ENCODE measurements at regions not wholly inside any gene's neighbourhood (a gene's known extent, or its start where the extent isn't known, plus 50 kb on each side); places are given as distances from the start of the nearest gene placed in this dataset.

DNA sequence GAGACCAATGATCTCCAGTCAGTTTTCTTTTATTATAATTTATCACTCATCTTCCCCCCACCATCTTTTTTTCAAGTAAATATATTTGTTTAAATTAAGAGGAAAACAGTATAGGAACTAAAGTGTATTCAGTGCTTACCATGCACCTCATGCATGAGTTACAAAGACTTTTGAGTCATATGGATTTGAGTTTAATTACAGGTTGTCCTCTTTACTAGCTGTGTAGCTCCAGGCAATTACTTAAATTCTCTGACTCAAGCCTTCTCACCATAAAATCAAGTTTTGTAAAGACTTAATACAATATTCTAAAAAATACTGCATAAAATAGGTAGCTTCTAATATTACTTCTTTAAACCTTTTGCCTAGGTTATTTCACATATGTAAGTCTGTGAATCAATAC is 251.3 kb downstream of the SLC16A7 start (continued):
- TF ChIP-seq, protein P1, sequence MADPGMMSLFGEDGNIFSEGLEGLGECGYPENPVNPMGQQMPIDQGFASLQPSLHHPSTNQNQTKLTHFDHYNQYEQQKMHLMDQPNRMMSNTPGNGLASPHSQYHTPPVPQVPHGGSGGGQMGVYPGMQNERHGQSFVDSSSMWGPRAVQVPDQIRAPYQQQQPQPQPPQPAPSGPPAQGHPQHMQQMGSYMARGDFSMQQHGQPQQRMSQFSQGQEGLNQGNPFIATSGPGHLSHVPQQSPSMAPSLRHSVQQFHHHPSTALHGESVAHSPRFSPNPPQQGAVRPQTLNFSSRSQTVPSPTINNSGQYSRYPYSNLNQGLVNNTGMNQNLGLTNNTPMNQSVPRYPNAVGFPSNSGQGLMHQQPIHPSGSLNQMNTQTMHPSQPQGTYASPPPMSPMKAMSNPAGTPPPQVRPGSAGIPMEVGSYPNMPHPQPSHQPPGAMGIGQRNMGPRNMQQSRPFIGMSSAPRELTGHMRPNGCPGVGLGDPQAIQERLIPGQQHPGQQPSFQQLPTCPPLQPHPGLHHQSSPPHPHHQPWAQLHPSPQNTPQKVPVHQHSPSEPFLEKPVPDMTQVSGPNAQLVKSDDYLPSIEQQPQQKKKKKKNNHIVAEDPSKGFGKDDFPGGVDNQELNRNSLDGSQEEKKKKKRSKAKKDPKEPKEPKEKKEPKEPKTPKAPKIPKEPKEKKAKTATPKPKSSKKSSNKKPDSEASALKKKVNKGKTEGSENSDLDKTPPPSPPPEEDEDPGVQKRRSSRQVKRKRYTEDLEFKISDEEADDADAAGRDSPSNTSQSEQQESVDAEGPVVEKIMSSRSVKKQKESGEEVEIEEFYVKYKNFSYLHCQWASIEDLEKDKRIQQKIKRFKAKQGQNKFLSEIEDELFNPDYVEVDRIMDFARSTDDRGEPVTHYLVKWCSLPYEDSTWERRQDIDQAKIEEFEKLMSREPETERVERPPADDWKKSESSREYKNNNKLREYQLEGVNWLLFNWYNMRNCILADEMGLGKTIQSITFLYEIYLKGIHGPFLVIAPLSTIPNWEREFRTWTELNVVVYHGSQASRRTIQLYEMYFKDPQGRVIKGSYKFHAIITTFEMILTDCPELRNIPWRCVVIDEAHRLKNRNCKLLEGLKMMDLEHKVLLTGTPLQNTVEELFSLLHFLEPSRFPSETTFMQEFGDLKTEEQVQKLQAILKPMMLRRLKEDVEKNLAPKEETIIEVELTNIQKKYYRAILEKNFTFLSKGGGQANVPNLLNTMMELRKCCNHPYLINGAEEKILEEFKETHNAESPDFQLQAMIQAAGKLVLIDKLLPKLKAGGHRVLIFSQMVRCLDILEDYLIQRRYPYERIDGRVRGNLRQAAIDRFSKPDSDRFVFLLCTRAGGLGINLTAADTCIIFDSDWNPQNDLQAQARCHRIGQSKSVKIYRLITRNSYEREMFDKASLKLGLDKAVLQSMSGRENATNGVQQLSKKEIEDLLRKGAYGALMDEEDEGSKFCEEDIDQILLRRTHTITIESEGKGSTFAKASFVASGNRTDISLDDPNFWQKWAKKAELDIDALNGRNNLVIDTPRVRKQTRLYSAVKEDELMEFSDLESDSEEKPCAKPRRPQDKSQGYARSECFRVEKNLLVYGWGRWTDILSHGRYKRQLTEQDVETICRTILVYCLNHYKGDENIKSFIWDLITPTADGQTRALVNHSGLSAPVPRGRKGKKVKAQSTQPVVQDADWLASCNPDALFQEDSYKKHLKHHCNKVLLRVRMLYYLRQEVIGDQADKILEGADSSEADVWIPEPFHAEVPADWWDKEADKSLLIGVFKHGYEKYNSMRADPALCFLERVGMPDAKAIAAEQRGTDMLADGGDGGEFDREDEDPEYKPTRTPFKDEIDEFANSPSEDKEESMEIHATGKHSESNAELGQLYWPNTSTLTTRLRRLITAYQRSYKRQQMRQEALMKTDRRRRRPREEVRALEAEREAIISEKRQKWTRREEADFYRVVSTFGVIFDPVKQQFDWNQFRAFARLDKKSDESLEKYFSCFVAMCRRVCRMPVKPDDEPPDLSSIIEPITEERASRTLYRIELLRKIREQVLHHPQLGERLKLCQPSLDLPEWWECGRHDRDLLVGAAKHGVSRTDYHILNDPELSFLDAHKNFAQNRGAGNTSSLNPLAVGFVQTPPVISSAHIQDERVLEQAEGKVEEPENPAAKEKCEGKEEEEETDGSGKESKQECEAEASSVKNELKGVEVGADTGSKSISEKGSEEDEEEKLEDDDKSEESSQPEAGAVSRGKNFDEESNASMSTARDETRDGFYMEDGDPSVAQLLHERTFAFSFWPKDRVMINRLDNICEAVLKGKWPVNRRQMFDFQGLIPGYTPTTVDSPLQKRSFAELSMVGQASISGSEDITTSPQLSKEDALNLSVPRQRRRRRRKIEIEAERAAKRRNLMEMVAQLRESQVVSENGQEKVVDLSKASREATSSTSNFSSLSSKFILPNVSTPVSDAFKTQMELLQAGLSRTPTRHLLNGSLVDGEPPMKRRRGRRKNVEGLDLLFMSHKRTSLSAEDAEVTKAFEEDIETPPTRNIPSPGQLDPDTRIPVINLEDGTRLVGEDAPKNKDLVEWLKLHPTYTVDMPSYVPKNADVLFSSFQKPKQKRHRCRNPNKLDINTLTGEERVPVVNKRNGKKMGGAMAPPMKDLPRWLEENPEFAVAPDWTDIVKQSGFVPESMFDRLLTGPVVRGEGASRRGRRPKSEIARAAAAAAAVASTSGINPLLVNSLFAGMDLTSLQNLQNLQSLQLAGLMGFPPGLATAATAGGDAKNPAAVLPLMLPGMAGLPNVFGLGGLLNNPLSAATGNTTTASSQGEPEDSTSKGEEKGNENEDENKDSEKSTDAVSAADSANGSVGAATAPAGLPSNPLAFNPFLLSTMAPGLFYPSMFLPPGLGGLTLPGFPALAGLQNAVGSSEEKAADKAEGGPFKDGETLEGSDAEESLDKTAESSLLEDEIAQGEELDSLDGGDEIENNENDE (IDR thresholded peaks at IDR 0.05; ENCODE audit: insufficient replicate concordance, low read length), result no peak
- TF ChIP-seq KDM5A (IDR thresholded peaks at IDR 0.05; ENCODE audit: low read length) (no peak), POLR2AphosphoS5 (IDR thresholded peaks at IDR 0.05; ENCODE audit: low read depth, low read length) (no peak), CBX8 (IDR thresholded peaks at IDR 0.05; ENCODE audit: borderline replicate concordance, low read depth, low read length) (no peak)
